ENCODE measurements at regions not wholly inside any gene's neighbourhood (a gene's known extent, or its start where the extent isn't known, plus 50 kb on each side); places are given as distances from the start of the nearest gene placed in this dataset.
A peak's percentile ranks its signal among the peaks of the same experiment; 100 is the strongest.

DNA sequence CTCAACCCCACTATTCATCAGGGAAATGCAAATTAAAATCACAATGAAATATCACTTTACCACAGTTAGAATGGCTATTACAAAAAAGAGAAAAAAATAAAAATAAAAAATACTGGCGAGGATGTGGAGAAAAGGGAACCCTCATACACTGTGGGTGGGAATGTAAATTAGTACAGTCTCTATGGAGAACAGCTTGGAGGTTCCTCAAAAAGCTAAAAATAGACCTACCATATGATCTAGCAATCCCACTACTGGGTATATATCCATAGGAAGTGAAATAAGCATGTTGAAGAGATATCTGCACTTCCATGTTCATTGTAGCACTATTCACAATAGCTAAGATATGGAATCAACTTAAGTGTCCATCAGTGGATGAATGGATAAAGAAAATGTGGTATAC, 50.5 kb upstream of the PAGE1 start:
- no peaks in the 10 kb centered on the region for H3F3A ChIP-seq (ENCODE audit: low read depth)
- no peaks in the 10 kb centered on the region for H3K79me2 ChIP-seq (ENCODE audit: low read depth)
- Mint-ChIP-seq H3K36me3 (no peaks in the 10 kb centered on the region), H3K27ac (no peak overlapping the region), H3K9me3 (no peaks in the 10 kb centered on the region), H3K4me3 (no peak overlapping the region), H3K27me3 (ENCODE audit: insufficient read depth, low read depth) (peaks cover 2% of the 10 kb centered on the region), H3K4me1 (no peaks in the 10 kb centered on the region)
- peak overlapping the region; percentile 3 for H3K4me3 ChIP-seq
- H2AFZ ChIP-seq (replicated peaks) = no peak overlapping the region
- H3K9me3 ChIP-seq (ENCODE audit: low read depth) = no peaks in the 10 kb centered on the region
- H3K9ac ChIP-seq = no peak overlapping the region
- H3K27ac ChIP-seq = no peak overlapping the region
- H3K4me2 ChIP-seq = no peak overlapping the region
- no peaks in the 10 kb centered on the region for H3K36me3 ChIP-seq
- DNase-seq (ENCODE audit: low spot score) = no peak
- no peaks in the 10 kb centered on the region for H3K4me1 ChIP-seq
- H4K20me1 ChIP-seq (ENCODE audit: low read depth) = no peaks in the 10 kb centered on the region
- no peaks in the 10 kb centered on the region for H3K27me3 ChIP-seq
- no peak for TF ChIP-seq EZH2phosphoT487 (IDR thresholded peaks at IDR 0.05)
- TF ChIP-seq EZH2 (IDR thresholded peaks at IDR 0.05) = no peak

All from neural progenitor cell (in vitro differentiated cells).